ENCODE measurements at regions not wholly inside any gene's neighbourhood (a gene's known extent, or its start where the extent isn't known, plus 50 kb on each side); places are given as distances from the start of the nearest gene placed in this dataset.

DNA sequence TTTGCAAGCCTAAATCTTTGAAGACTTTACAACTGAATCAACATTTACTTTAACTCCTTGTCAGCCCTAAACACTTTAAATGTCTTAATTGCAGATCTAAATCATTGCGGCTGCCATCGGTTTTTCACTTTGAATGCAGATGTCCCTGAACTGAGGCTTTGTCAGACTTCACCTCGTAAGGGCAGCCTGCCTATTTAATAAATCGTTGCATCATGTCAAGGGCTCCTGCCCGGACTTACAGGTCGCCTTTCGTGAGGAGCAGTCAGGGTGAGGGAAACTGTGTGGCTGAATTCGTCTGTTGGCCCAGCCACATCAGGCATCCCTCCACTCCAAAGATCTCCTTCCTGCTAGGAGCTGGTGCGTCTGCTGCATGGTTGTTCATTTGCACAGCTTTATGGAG lies 368.2 kb upstream of the NPVF start:
- Histone ChIP-seq H3K36me3 (ENCODE audit: control insufficient read depth in 1 of 2, insufficient read depth in 2 of 2, low read length in 2 of 2) (no peaks in the 10 kb centered on the region), H3K27me3 (ENCODE audit: insufficient read depth, low read length) (peaks cover 39% of the 10 kb centered on the region), H3K9ac (ENCODE audit: low read length) (no peak overlapping the region), H2AFZ (ENCODE audit: low read depth, low read length, poor library complexity, severe bottlenecking) (no peak overlapping the region), H3K79me2 (ENCODE audit: insufficient read depth, low read length) (no peaks in the 10 kb centered on the region), H4K20me1 (ENCODE audit: insufficient read depth) (no peaks in the 10 kb centered on the region), H3K4me3 (replicated peaks in 1 of 2; ENCODE audit: low read depth in 1 of 2, low read length in 2 of 2) (no peak overlapping the region), H3K27ac (ENCODE audit: low read depth, low read length) (no peak overlapping the region), H3K9me3 (ENCODE audit: control insufficient read depth in 1 of 2, insufficient read depth in 1 of 2, low read depth in 1 of 2, low read length in 2 of 2) (no peaks in the 10 kb centered on the region), H3K4me2 (ENCODE audit: low read length) (no peak overlapping the region), H3K9me2 (ENCODE audit: insufficient read depth) (no peaks in the 10 kb centered on the region), H3K4me1 (ENCODE audit: control insufficient read depth in 1 of 2, insufficient read depth in 2 of 2, low read length in 2 of 2) (no peaks in the 10 kb centered on the region)
- POLR2A ChIA-PET = no interaction called here
- TF ChIP-seq EZH2phosphoT487 (IDR thresholded peaks at IDR 0.05; ENCODE audit: borderline replicate concordance) (no peak), EGR1 (IDR thresholded peaks at IDR 0.05; ENCODE audit: low read depth) (no peak), MAX (IDR thresholded peaks at IDR 0.05) (no peak), TCF7L2 (IDR thresholded peaks at IDR 0.05; ENCODE audit: borderline replicate concordance, extremely low read depth, insufficient read depth, insufficient read length) (no peak), SRF (IDR thresholded peaks at IDR 0.05; ENCODE audit: low read depth) (no peak), EZH2 (IDR thresholded peaks at IDR 0.05) (no peak), JUND (IDR thresholded peaks at IDR 0.05) (no peak), ZBTB33 (IDR thresholded peaks at IDR 0.05; ENCODE audit: extremely low read depth, insufficient replicate concordance, low read length) (no peak), CBX3 (IDR thresholded peaks at IDR 0.05; ENCODE audit: low read depth) (no peak), CEBPB (IDR thresholded peaks at IDR 0.05; ENCODE audit: low read depth) (no peak), FOSL1 (IDR thresholded peaks at IDR 0.05; ENCODE audit: low read depth) (no peak), SIN3A (IDR thresholded peaks at IDR 0.05; ENCODE audit: low read depth) (no peak), POLR2A (IDR thresholded peaks at IDR 0.05; ENCODE audit: borderline replicate concordance, extremely low read depth, insufficient read depth, insufficient read length) (no peak), CTCF (IDR thresholded peaks at IDR 0.05 in 2 of 3, conservative IDR thresholded peaks at IDR 0.05 in 1 of 3; ENCODE audit: borderline replicate concordance in 1 of 3, insufficient read depth in 1 of 3, low read depth in 2 of 3, low read length in 2 of 3) (no peak), SP1 (IDR thresholded peaks at IDR 0.05; ENCODE audit: low read depth) (no peak), ZFX (IDR thresholded peaks at IDR 0.05) (no peak), POLR2AphosphoS5 (IDR thresholded peaks at IDR 0.05; ENCODE audit: low read depth, low read length) (no peak), RAD21 (IDR thresholded peaks at IDR 0.05; ENCODE audit: low read depth) (no peak)
- TF ChIP-seq, protein P1, sequence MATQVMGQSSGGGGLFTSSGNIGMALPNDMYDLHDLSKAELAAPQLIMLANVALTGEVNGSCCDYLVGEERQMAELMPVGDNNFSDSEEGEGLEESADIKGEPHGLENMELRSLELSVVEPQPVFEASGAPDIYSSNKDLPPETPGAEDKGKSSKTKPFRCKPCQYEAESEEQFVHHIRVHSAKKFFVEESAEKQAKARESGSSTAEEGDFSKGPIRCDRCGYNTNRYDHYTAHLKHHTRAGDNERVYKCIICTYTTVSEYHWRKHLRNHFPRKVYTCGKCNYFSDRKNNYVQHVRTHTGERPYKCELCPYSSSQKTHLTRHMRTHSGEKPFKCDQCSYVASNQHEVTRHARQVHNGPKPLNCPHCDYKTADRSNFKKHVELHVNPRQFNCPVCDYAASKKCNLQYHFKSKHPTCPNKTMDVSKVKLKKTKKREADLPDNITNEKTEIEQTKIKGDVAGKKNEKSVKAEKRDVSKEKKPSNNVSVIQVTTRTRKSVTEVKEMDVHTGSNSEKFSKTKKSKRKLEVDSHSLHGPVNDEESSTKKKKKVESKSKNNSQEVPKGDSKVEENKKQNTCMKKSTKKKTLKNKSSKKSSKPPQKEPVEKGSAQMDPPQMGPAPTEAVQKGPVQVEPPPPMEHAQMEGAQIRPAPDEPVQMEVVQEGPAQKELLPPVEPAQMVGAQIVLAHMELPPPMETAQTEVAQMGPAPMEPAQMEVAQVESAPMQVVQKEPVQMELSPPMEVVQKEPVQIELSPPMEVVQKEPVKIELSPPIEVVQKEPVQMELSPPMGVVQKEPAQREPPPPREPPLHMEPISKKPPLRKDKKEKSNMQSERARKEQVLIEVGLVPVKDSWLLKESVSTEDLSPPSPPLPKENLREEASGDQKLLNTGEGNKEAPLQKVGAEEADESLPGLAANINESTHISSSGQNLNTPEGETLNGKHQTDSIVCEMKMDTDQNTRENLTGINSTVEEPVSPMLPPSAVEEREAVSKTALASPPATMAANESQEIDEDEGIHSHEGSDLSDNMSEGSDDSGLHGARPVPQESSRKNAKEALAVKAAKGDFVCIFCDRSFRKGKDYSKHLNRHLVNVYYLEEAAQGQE (IDR thresholded peaks at IDR 0.05; ENCODE audit: low read depth) = no peak
- TF ChIP-seq, protein P2, sequence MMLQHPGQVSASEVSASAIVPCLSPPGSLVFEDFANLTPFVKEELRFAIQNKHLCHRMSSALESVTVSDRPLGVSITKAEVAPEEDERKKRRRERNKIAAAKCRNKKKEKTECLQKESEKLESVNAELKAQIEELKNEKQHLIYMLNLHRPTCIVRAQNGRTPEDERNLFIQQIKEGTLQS (IDR thresholded peaks at IDR 0.05) = no peak
- BruUV-seq (replicated peaks) = no TSS peak
- intact Hi-C loops (cut with micrococcal nuclease) = no loop called here
- ATAC-seq = no peak
- CTCF ChIA-PET = no interaction called here
- RAD21 ChIA-PET (ENCODE audit: low non-redundant PET in 1 of 2, low total read pairs in 2 of 2, uncharacterized antibody in 2 of 2, unreplicated experiment in 2 of 2) = no interaction called here
- DNase-seq (ENCODE audit: low read depth, low spot score) = no peak

Data from HCT116 (cell line).